ENCODE measurements at regions not wholly inside any gene's neighbourhood (a gene's known extent, or its start where the extent isn't known, plus 50 kb on each side); places are given as distances from the start of the nearest gene placed in this dataset.

DNA sequence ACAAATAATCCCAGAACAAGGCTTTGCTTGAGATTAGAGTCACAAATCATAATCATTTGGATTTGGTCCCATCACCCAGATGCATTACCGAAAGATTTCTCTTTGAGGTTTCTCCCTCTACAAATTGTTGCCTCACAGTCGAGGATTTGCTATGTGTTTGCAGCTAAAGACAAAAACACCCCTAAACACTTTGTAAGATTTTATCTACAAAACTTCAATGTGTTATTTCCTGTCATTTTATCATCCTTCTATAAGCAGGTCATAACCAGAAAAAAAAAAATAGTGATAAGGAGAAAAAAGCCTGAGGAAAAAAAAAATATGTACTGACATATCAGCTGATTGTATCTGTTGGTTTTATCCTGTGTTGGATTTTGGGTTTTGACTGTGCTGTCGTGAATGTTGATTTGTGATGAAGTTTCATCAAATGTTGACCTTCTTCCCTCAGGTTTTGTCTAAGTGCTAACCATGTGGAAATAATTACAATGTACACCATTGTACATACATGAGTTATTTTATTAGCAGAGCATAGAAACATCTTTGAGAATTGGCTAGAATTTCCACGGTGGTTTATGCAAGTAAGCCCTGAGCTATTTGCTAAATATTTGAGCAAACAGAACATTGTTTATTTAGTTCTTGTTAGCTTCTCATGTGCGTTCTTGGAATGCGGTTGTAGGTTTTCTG, 274.4 kb downstream of the NEBL start:
- H2AFZ ChIP-seq, result no peak overlapping the region
- no peak overlapping the region for H3K4me3 ChIP-seq (ENCODE audit: low read depth, low read length)
- no peaks in the 10 kb centered on the region for H3K9me3 ChIP-seq (ENCODE audit: control insufficient read depth, low read length)
- no peak overlapping the region for H3K27ac ChIP-seq
- H3K36me3 ChIP-seq (ENCODE audit: control insufficient read depth, insufficient read depth, low read length), result no peaks in the 10 kb centered on the region
- no peak overlapping the region for H3K9ac ChIP-seq
- no peaks in the 10 kb centered on the region for H3K4me1 ChIP-seq
- no peaks in the 10 kb centered on the region for H3K27me3 ChIP-seq (ENCODE audit: control insufficient read depth, insufficient read depth, low read length)
- no peak overlapping the region for H3K4me2 ChIP-seq (ENCODE audit: low read length)
- TF ChIP-seq, protein P1, sequence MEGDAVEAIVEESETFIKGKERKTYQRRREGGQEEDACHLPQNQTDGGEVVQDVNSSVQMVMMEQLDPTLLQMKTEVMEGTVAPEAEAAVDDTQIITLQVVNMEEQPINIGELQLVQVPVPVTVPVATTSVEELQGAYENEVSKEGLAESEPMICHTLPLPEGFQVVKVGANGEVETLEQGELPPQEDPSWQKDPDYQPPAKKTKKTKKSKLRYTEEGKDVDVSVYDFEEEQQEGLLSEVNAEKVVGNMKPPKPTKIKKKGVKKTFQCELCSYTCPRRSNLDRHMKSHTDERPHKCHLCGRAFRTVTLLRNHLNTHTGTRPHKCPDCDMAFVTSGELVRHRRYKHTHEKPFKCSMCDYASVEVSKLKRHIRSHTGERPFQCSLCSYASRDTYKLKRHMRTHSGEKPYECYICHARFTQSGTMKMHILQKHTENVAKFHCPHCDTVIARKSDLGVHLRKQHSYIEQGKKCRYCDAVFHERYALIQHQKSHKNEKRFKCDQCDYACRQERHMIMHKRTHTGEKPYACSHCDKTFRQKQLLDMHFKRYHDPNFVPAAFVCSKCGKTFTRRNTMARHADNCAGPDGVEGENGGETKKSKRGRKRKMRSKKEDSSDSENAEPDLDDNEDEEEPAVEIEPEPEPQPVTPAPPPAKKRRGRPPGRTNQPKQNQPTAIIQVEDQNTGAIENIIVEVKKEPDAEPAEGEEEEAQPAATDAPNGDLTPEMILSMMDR (IDR thresholded peaks at IDR 0.05), result no peak
- no peaks in the 10 kb centered on the region for H3K79me2 ChIP-seq

DNA sequence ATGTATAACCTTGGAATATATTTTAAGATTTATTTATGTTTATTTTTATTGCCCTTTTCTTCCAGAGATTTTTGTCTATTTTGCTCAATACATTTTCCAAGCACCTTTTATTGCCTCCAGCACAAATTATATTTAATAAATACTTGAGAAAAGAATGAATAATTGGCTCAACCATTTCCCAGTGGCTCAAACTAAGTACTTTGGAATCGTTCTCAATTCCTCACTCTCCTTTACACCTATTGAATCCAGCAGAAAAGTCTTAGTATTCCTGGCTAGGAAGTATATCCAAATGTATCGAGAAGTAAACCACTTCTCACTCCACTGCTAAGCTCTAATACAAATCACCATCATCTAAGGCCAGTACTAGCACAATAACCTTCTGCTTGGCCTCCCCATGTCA, 276.1 kb downstream of the NEBL start:
- Histone ChIP-seq H3K36me3 (ENCODE audit: control insufficient read depth, insufficient read depth, low read length) (no peaks in the 10 kb centered on the region), H3K4me2 (ENCODE audit: low read length) (no peak overlapping the region), H3K27me3 (ENCODE audit: control insufficient read depth, insufficient read depth, low read length) (no peaks in the 10 kb centered on the region), H3K79me2 (no peaks in the 10 kb centered on the region), H3K9me3 (ENCODE audit: control insufficient read depth, low read length) (no peaks in the 10 kb centered on the region), H3K4me3 (ENCODE audit: low read depth, low read length) (no peak overlapping the region), H2AFZ (no peak overlapping the region), H3K4me1 (no peaks in the 10 kb centered on the region), H3K27ac (no peak overlapping the region), H3K9ac (no peak overlapping the region)
- TF ChIP-seq, protein P1 (IDR thresholded peaks at IDR 0.05), result no peak

DNA sequence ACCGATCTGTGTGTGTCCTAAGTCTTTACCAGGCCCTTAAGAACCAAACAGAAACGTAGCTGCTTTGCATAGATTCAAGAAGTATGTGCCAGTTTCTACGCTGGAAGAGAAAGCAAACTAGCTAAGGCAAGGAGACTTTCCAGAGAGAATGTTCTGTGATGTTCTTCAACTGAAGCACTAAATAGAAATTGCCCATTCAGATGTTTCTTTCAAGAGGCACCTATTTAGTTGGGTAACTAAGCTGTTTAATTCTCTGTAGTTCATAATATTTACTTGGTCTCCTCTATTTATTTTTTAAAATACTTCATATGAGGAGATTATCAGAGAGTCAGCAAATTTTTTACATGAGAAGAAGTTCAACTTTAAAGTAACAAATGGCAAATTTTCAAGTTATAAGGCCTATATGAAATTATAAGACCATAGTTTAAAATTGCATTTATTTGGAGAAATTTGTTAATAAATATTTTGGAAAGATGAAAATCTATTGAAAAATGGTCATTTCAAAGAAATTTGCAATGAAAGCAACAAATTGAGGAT, 279.0 kb downstream of the NEBL start:
- no peak overlapping the region for H2AFZ ChIP-seq
- H3K4me3 ChIP-seq (ENCODE audit: low read depth, low read length), result no peak overlapping the region
- no peak overlapping the region for H3K4me2 ChIP-seq (ENCODE audit: low read length)
- no peak overlapping the region for H3K9ac ChIP-seq
- TF ChIP-seq, protein P1 (IDR thresholded peaks at IDR 0.05), result no peak
- no peaks in the 10 kb centered on the region for H3K27me3 ChIP-seq (ENCODE audit: control insufficient read depth, insufficient read depth, low read length)
- H3K36me3 ChIP-seq (ENCODE audit: control insufficient read depth, insufficient read depth, low read length), result no peaks in the 10 kb centered on the region
- no peaks in the 10 kb centered on the region for H3K4me1 ChIP-seq
- no peaks in the 10 kb centered on the region for H3K79me2 ChIP-seq
- no peaks in the 10 kb centered on the region for H3K9me3 ChIP-seq (ENCODE audit: control insufficient read depth, low read length)
- no peak overlapping the region for H3K27ac ChIP-seq

DNA sequence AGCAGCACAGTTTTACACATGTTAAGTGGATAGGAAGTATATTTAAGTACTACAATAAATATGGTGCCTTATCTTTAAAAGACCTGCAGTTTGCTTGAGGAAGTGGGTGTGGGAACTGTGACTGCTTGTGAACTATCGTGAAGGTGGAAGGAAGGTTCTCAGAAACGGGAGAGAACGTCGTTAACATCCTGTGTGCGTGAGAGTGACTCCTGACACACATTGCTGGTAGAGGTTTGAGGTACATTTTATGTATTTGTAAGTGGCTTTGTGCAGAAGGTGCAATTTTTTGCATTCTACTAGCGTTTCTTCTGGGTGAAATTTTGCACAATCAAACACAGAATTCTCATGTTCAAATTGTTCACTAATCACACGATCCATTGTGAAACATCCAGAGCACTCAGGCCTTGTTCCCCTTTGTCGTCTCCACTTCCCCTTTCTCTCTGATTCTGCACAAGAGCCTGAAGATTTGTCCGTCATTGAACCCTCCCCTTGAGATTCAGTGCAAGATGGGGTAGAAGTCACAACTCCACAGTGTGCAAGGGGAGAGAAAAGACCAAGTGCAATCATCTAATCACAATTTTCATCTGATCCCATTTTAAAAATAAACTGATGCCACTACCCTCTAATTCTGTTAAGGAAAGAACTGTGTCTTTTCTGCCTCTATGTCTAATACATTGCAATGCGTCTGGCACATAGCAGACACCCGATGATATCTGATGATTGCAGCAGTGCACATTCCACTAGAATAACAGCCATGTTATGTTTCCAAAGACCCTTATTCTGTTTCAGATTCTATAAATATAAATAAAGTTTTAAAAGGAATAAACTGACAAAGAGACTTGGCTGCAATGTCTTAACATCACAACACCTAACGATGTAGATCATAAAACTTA, 279.9 kb downstream of the NEBL start:
- H3K4me1 ChIP-seq, result no peaks in the 10 kb centered on the region
- TF ChIP-seq, protein P1 (IDR thresholded peaks at IDR 0.05), result no peak
- no peak overlapping the region for H3K27ac ChIP-seq
- H3K9me3 ChIP-seq (ENCODE audit: control insufficient read depth, low read length), result no peaks in the 10 kb centered on the region
- H2AFZ ChIP-seq, result no peak overlapping the region
- H3K9ac ChIP-seq, result no peak overlapping the region
- H3K4me3 ChIP-seq (ENCODE audit: low read depth, low read length), result no peak overlapping the region
- H3K27me3 ChIP-seq (ENCODE audit: control insufficient read depth, insufficient read depth, low read length), result no peaks in the 10 kb centered on the region
- no peaks in the 10 kb centered on the region for H3K36me3 ChIP-seq (ENCODE audit: control insufficient read depth, insufficient read depth, low read length)
- H3K79me2 ChIP-seq, result no peaks in the 10 kb centered on the region
- no peak overlapping the region for H3K4me2 ChIP-seq (ENCODE audit: low read length)
